Loucy (cell line): ENCODE measurements at regions not wholly inside any gene's neighbourhood (a gene's known extent, or its start where the extent isn't known, plus 50 kb on each side); places are given as distances from the start of the nearest gene placed in this dataset.

Experiments used
- H2AFZ ChIP-seq: fragments of 200-600 bp; sonication (generic); 2 replicates; pipeline ENCODE4 v1.6.0; 2016; ENCODE audit warnings: antibody characterized with exemption, mild to moderate bottlenecking, low read length, moderate library complexity
- H3F3A ChIP-seq: fragments of 200-600 bp; 2 replicates; pipeline ENCODE4 v1.6.0; 2016; ENCODE audit warnings: antibody characterized with exemption, low read depth, mild to moderate bottlenecking
- H3K27me3 ChIP-seq: fragments of 200-600 bp; sonication (generic); 2 replicates; pipeline ENCODE4 v1.6.1; 2014; ENCODE audit warnings: low read length, mild to moderate bottlenecking; ENCODE audit not compliant: insufficient read depth, poor library complexity, severe bottlenecking
- H3K36me3 ChIP-seq: fragments of 200-600 bp; sonication (generic); 2 replicates; pipeline ENCODE4 v1.6.1; 2016; ENCODE audit warnings: low read length; ENCODE audit not compliant: insufficient read depth
- H3K4me1 ChIP-seq: fragments of 200-600 bp; sonication (generic); 2 replicates; pipeline ENCODE4 v1.5.1; 2014; ENCODE audit warnings: low read length, mild to moderate bottlenecking; ENCODE audit not compliant: insufficient read depth, poor library complexity, severe bottlenecking
- H3K4me2 ChIP-seq: fragments of 200-600 bp; sonication (generic); 2 replicates; pipeline ENCODE4 v1.6.0; 2014; ENCODE audit warnings: antibody characterized with exemption, low read length, low read depth, mild to moderate bottlenecking; ENCODE audit not compliant: poor library complexity, severe bottlenecking
- H3K4me3 ChIP-seq: fragments of 200-600 bp; sonication (generic); 2 replicates; pipeline ENCODE4 v1.5.1; 2014; ENCODE audit warnings: low read length, mild to moderate bottlenecking, mixed read lengths; ENCODE audit not compliant: poor library complexity, severe bottlenecking
- H3K79me2 ChIP-seq: fragments of 200-600 bp; sonication (generic); 2 replicates; pipeline ENCODE4 v1.6.1; 2014; ENCODE audit warnings: low read length; ENCODE audit not compliant: insufficient read depth
- H3K9ac ChIP-seq: fragments of 200-600 bp; sonication (generic); 2 replicates; pipeline ENCODE4 v1.6.0; 2014; ENCODE audit warnings: mild to moderate bottlenecking, low read depth, low read length, moderate library complexity; ENCODE audit not compliant: poor library complexity, severe bottlenecking
- H3K9me2 ChIP-seq: fragments of 200-600 bp; sonication (generic); replicated peaks from 2 replicates; pipeline ENCODE4 v1.6.1; 2016; ENCODE audit warnings: low read depth, low read length, mixed read lengths
- H3K9me3 ChIP-seq: fragments of 200-600 bp; sonication (generic); 2 replicates; pipeline ENCODE4 v1.6.1; 2014; ENCODE audit warnings: mild to moderate bottlenecking, antibody characterized with exemption, low read length, low read depth; ENCODE audit not compliant: insufficient read depth
- H4K20me1 ChIP-seq: fragments of 200-600 bp; sonication (generic); 2 replicates; pipeline ENCODE4 v1.6.0; 2014; ENCODE audit warnings: antibody characterized with exemption, low read length, mild to moderate bottlenecking; ENCODE audit not compliant: insufficient read depth, poor library complexity, severe bottlenecking
- CTCF ChIP-seq: fragments of 200-600 bp; sonication (generic); conservative IDR thresholded peaks from 2 replicates; pipeline ENCODE4 v1.5.1; 2014; ENCODE audit warnings: mild to moderate bottlenecking, antibody characterized with exemption, low read length
- EZH2phosphoT487 ChIP-seq: fragments of 200-600 bp; IDR thresholded peaks from 2 replicates; pipeline ENCODE4 v1.6.1; 2018; ENCODE audit warnings: antibody characterized with exemption, mild to moderate bottlenecking, moderate library complexity, borderline replicate concordance

- Histone ChIP-seq H3K9ac (no peak overlapping the region), H3K79me2 (no peaks in the 10 kb centered on the region), H4K20me1 (no peaks in the 10 kb centered on the region), H3F3A (no peaks in the 10 kb centered on the region), H3K4me2 (no peak overlapping the region), H3K27me3 (peaks cover 10% of the 10 kb centered on the region), H3K4me3 (no peak overlapping the region), H2AFZ (no peak overlapping the region), H3K9me3 (no peaks in the 10 kb centered on the region), H3K9me2 (no peaks in the 10 kb centered on the region), H3K36me3 (no peaks in the 10 kb centered on the region), H3K4me1 (no peaks in the 10 kb centered on the region)
- TF ChIP-seq CTCF (no peak), EZH2phosphoT487 (no peak)
Observed at GRCh38 chr12:47017041-47017713, 62.2 kb upstream of the PCED1B start.

- H3K9me3 ChIP-seq, result no peaks in the 10 kb centered on the region
- H3K9ac ChIP-seq, result no peak overlapping the region
- H4K20me1 ChIP-seq, result no peaks in the 10 kb centered on the region
- H2AFZ ChIP-seq, result no peak overlapping the region
- no peak overlapping the region for H3K4me3 ChIP-seq
- H3K9me2 ChIP-seq, result no peaks in the 10 kb centered on the region
- no peak overlapping the region for H3K4me2 ChIP-seq
- peaks cover 10% of the 10 kb centered on the region for H3K27me3 ChIP-seq
- H3K79me2 ChIP-seq, result no peaks in the 10 kb centered on the region
- no peaks in the 10 kb centered on the region for H3F3A ChIP-seq
- H3K4me1 ChIP-seq, result no peaks in the 10 kb centered on the region
- H3K36me3 ChIP-seq, result no peaks in the 10 kb centered on the region
- TF ChIP-seq EZH2phosphoT487 (no peak), CTCF (no peak)
Observed at GRCh38 chr12:47017901-47018475, 61.4 kb upstream of the PCED1B start.

- H3K9ac ChIP-seq, result no peak overlapping the region
- H3K27me3 ChIP-seq, result peaks cover 6% of the 10 kb centered on the region
- no peaks in the 10 kb centered on the region for H3K9me2 ChIP-seq
- H3K9me3 ChIP-seq, result no peaks in the 10 kb centered on the region
- H3K4me1 ChIP-seq, result no peaks in the 10 kb centered on the region
- H3K4me3 ChIP-seq, result no peak overlapping the region
- TF ChIP-seq EZH2phosphoT487 (no peak), CTCF (no peak)
- no peak overlapping the region for H2AFZ ChIP-seq
- H4K20me1 ChIP-seq, result no peaks in the 10 kb centered on the region
- H3F3A ChIP-seq, result no peaks in the 10 kb centered on the region
- no peak overlapping the region for H3K4me2 ChIP-seq
- no peaks in the 10 kb centered on the region for H3K36me3 ChIP-seq
- H3K79me2 ChIP-seq, result no peaks in the 10 kb centered on the region
Observed at GRCh38 chr12:47020211-47020821, 59.1 kb upstream of the PCED1B start.
